GM12891 (cell line): ENCODE measurements at regions not wholly inside any gene's neighbourhood (a gene's known extent, or its start where the extent isn't known, plus 50 kb on each side); places are given as distances from the start of the nearest gene placed in this dataset.

Experiments used
- POLR2A ChIP-seq: IDR thresholded peaks from 2 replicates; pipeline ENCODE4 v1.6.1; 2011; ENCODE audit warnings: low read depth, low read length, control low read depth
- POLR2AphosphoS5 ChIP-seq: IDR thresholded peaks from 2 replicates; pipeline ENCODE4 v1.6.1; 2011; ENCODE audit warnings: low read depth, low read length, control low read depth
- TAF1 ChIP-seq: IDR thresholded peaks from 2 replicates; pipeline ENCODE4 v1.6.1; 2011; ENCODE audit warnings: low read depth, low read length, control low read depth

DNA sequence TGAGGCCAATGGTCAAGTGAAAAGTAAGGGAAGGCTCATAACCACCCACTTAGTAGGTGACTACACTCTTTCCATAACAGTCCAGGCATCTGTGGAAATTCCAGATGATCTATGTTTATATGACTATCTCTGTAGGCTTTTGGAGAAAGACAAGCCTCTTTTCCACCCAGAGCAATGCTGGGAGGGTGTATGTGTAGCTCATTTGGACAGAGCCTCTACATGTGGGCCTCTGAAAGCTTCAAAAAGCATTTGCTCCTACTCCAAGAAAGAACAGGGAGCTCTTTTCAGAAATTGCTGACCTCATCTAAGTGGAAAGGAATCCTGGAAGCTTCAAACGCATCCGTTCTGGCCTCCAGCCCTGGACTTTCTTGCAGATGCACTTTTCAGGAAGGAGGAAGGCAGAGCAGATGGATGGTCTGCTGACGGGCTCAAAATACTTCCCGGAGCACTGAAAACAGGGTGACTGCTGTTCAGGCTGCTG is 308.7 kb downstream of the LRATD1 start:
- TF ChIP-seq POLR2A, result no peak
- TF ChIP-seq TAF1, result no peak
- TF ChIP-seq POLR2AphosphoS5, result no peak
